Stimulated activated CD8-positive, alpha-beta memory T cell treated with anti-CD3 and anti-CD28 coated beads, Interleukin-15, amount 100 ng/mL, for 24 hours (primary cell): ENCODE measurements at regions not wholly inside any gene's neighbourhood (a gene's known extent, or its start where the extent isn't known, plus 50 kb on each side); places are given as distances from the start of the nearest gene placed in this dataset.
"Not testable (repeated sequence)": the region's sequence is repeated elsewhere in the genome, so short reads cannot be mapped to it uniquely, and the experiment has no call there.

Source experiments
- DNase-seq: peaks from one replicate; pipeline ENCODE4 v3.0.0-alpha.2; 2020; ENCODE audit warnings: low read depth

- no peak for DNase-seq
Measured at GRCh38 chr4:118587116-118587831, 97.9 kb upstream of the METTL14 start.

DNA sequence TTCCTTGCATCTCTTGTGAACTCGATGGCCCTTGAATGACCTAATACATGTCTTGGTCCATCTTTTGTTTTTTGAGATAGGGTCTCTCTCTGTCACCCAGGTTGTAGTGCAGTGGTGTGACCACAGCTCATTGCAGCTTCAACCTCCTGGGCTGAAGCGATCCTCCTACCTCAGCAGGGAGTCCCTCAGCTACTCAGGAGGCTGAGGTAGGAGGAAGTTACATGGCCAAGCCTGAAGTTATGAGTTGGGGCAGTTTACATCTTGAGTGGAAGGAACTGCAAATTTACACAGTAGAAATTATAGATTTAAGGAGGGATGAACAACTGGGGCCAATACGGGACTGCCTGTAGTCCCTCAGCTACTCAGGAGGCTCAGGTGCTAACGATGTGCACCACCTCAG lies 97.2 kb upstream of the METTL14 start:
- DNase-seq = no peak

DNA sequence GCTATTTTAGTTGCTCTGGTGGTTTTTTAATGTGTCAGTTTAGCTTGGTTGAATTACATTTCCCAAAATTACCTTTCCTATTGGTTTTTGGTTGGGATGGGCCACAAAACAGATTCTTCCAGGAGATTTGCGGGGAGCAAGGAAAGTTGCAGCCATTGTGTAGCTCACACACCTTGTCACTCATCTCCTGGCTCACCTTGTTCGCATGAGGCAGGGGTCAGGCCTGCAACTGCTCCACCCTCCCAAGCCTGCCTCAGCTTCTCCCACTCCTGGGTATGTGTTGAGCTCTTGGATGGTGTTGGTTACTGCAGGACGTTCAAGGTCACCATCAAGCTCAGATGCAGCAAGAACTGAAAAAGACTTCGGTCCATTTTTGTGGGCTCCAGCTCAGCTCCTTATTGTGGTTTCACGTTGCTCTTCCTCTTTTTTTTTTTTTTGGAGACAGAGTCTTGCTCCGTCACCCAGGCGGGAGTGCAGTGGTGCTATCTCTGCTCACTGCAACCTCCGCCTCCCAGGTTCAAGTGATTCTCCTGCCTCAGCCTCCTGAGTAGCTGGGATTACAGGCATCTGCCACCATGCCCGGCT lies 95.6 kb upstream of the METTL14 start:
- DNase-seq = no peak

DNA sequence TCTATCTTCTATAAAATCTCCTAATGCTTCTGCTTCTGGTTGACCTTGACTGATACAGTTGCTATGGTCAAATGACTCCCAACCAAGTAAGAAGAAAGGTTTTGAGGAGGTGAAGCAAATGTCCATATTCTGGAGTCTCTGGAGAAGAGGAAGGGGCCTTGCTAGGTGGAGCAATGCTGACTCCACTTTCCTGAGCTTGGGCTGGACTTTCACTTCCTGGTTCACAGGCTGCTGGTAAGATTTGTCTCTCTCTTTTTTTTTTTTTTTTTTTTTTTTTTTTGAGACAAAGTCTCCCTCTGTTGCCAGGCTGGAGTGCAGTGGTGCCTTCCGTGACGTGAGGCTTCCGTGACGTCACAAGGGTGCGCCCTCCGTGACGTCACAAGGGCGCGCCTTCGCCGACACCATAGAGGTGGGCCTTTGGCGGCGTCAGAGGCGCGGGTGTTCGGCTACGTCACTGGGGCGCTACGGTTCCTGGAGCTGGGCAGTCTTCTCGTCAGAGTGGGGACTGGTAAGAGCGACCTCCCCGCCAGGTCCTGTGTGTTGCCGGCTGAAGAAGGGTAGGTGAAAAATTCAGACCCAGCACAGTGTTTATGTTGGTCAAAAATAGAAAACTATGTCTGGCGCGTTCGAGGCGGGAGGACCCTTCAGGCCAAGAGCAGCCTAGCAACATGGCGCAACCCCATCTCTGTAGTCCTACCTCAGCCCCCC lies 93.7 kb upstream of the METTL14 start:
- DNase-seq = peak; percentile 100

- DNase-seq = not testable (repeated sequence)
Measured at GRCh38 chr4:118592289-118592688, 92.9 kb upstream of the METTL14 start.

DNA sequence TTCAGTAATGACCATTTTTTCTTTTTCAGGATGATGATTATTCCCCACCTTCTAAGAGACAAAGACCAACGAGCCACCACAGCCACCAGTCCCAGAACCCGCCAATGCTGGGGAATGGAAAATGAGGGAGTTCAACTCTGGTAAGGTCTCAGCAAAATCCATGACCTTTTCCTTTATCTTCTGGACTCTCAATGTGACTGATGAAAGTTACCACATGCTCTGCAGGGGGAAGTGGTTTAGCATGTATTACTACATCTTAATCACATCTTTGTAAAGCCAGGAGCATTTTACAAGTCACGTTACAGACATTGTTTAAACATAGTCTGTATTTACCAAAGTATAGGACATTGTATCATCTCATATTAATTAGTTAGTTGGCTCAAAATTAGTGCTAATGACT lies 89.3 kb upstream of the METTL14 start:
- not testable (repeated sequence) for DNase-seq

DNA sequence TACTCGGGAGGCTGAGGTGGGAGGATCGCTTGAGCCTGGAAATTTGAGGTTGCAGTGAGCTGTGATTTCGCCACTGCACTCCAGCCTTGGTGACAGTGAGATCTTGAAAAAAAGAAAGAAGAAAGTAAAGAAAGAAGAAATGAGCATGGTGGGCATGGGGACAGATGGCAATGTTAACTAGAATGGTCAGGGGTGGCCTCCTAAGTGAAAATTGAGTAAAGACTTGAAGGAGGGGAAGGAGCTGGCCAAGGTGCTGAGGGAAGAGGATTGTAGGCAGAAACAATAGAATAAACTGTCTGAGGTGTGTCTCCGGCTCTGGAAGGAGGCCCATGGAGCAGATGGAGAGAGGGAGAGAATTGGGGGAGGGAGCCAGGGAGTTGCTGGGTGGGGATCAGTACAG lies 60.1 kb upstream of the METTL14 start:
- not testable (repeated sequence) for DNase-seq

- not testable (repeated sequence) for DNase-seq
Measured at GRCh38 chr4:118629697-118630096, 55.5 kb upstream of the METTL14 start.

DNA sequence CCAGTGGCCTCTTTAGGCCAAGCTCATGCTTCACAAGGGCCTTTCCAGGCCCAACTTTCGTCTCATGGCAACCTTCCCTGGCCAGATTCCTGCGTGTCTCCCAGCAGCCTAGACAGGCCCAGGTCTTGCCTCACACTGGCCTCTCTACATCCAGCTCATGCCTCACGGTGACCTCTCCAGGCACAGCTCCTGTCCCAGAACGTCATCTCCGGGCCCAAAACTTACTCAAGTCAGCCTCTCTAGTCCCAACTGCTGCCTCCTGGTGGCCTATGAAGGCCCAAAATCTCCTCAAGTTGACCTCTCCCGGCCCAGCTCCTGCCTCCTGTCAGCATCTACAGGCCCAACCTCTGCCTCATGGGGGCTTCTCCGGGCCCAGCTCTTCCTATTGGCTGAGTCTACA lies 54.3 kb upstream of the METTL14 start:
- not testable (repeated sequence) for DNase-seq

DNA sequence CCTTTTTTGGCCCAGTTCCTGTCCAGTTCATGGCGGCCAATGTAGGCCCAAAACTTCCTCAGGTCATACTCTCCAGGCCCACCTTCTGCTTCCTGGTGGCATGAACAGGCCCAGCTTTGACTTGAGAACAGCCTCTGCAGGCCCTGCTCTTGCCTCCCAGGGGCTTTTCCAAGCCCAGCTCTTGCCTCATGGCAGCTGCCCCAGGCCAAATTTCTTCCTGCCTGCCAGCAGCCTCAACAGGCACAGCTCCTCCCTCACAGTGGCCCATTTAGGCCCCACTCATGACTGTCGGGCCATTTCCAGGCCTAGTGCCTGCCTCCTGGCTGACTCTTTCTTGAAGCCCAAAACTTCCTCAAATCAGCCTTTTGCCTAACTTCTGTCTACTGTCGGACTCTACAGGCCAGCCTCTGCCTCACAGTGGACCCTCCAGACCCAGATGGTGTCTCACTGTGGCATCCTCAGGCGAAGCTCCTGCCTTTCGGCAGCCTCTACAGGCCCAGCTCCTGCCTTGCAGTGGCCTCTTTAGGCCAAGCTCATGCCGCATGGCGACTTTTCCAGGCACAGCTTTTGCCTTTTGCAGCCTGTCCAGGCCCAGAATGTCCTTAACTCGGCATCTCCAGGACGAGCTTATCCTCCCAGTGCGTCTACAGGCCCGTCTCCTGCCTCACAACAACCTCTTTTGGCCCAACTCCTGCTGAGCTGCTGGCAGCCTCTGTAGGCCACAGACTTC lies 53.7 kb upstream of the METTL14 start:
- DNase-seq = not testable (repeated sequence)

- not testable (repeated sequence) for DNase-seq
Measured at GRCh38 chr4:118633476-118633875, 51.7 kb upstream of the METTL14 start.

GRCh38 chr4:118634126-118634875 lies 50.9 kb upstream of the METTL14 start:
- not testable (repeated sequence) for DNase-seq
